Fibroblast of the aortic adventitia (primary cell): ENCODE measurements at regions not wholly inside any gene's neighbourhood (a gene's known extent, or its start where the extent isn't known, plus 50 kb on each side); places are given as distances from the start of the nearest gene placed in this dataset.
"Not testable (repeated sequence)": the region's sequence is repeated elsewhere in the genome, so short reads cannot be mapped to it uniquely, and the experiment has no call there.

Experiments
- DNase-seq: peaks from one replicate; pipeline ENCODE4 v3.0.0-alpha.2; 2010; ENCODE audit warnings: low read depth
- H3K4me3 ChIP-seq: 2 replicates; pipeline ENCODE4 v1.5.1; 2011; ENCODE audit warnings: low read depth, mild to moderate bottlenecking, control low read depth, low read length, moderate library complexity
- CTCF ChIP-seq: IDR thresholded peaks from 2 replicates; pipeline ENCODE4 v1.5.1; 2011; ENCODE audit warnings: mild to moderate bottlenecking, low read length, control low read depth, inconsistent platforms; ENCODE audit not compliant: insufficient read depth

GRCh38 chr15:59797756-59798604 is 108.9 kb upstream of the BNIP2 start:
- TF ChIP-seq CTCF, result no peak
- DNase-seq, result no peak
- H3K4me3 ChIP-seq, result no peak overlapping the region

- no peak for DNase-seq
- H3K4me3 ChIP-seq, result no peak overlapping the region
- TF ChIP-seq CTCF, result no peak
Measured at GRCh38 chr15:59794229-59794886, 105.2 kb upstream of the BNIP2 start.

- no peak for TF ChIP-seq CTCF
- H3K4me3 ChIP-seq, result no peak overlapping the region
- DNase-seq, result no peak
Measured at GRCh38 chr15:59792359-59792758, 103.2 kb upstream of the BNIP2 start.

- no peak for DNase-seq
- TF ChIP-seq CTCF, result no peak
- no peak overlapping the region for H3K4me3 ChIP-seq
Measured at GRCh38 chr15:59791755-59792154, 102.6 kb upstream of the BNIP2 start.

GRCh38 chr15:59791079-59791478 is 102.0 kb upstream of the BNIP2 start:
- no peak for DNase-seq
- no peak for TF ChIP-seq CTCF
- H3K4me3 ChIP-seq, result no peak overlapping the region

GRCh38 chr15:59786466-59786865 is 97.3 kb upstream of the BNIP2 start:
- not testable (repeated sequence) for DNase-seq, H3K4me3 ChIP-seq

- not testable (repeated sequence) for DNase-seq, H3K4me3 ChIP-seq
Measured at GRCh38 chr15:59785981-59786380, 96.9 kb upstream of the BNIP2 start.

- not testable (repeated sequence) for DNase-seq, H3K4me3 ChIP-seq
Measured at GRCh38 chr15:59783774-59784520, 94.8 kb upstream of the BNIP2 start.
